Testis (tissue), 2 donors: ENCODE measurements at regions not wholly inside any gene's neighbourhood (a gene's known extent, or its start where the extent isn't known, plus 50 kb on each side); places are given as distances from the start of the nearest gene placed in this dataset.
"Not testable (repeated sequence)": the region's sequence is repeated elsewhere in the genome, so short reads cannot be mapped to it uniquely, and the experiment has no call there.

Experiments used
- CTCF ChIP-seq, 3 experiments: fragments of 450-650 bp in 2 of 3; fragments of 200-600 bp in 1 of 3; sonication (generic) in 1 of 3; IDR thresholded peaks; one replicate each; pipeline ENCODE4 v1.5.1; 2016 to 2019; ENCODE audit warnings: antibody characterized with exemption in 3 of 3, mild to moderate bottlenecking in 2 of 3, moderate library complexity in 1 of 3
- POLR2A ChIP-seq: fragments of 450-650 bp; IDR thresholded peaks from one replicate; pipeline ENCODE4 v1.6.1; 2017; ENCODE audit warnings: antibody characterized with exemption, mild to moderate bottlenecking, moderate library complexity

GRCh38 chr15:77914531-77914930 is 163.0 kb downstream of the TBC1D2B start:
- TF ChIP-seq CTCF (IDR thresholded peaks at IDR 0.05); POLR2A: not testable (repeated sequence)
